Brain microvascular endothelial cell (primary cell): ENCODE measurements at regions not wholly inside any gene's neighbourhood (a gene's known extent, or its start where the extent isn't known, plus 50 kb on each side); places are given as distances from the start of the nearest gene placed in this dataset.
"Not testable (repeated sequence)": the region's sequence is repeated elsewhere in the genome, so short reads cannot be mapped to it uniquely, and the experiment has no call there.

ENCODE experiments used
- DNase-seq: peaks from one replicate; pipeline ENCODE4 v3.0.0-alpha.2; 2020
- H3K27ac ChIP-seq: fragments of 250-450 bp; sonication (Bioruptor Pico); 2 replicates; pipeline ENCODE4 v1.5.1; 2020; ENCODE audit warnings: mild to moderate bottlenecking, moderate library complexity
- H3K27me3 ChIP-seq: fragments of 250-450 bp; sonication (Bioruptor Pico); replicated peaks from 2 replicates; pipeline ENCODE4 v1.5.1; 2020; ENCODE audit warnings: mild to moderate bottlenecking
- H3K36me3 ChIP-seq: fragments of 250-450 bp; sonication (Bioruptor Pico); replicated peaks from 2 replicates; pipeline ENCODE4 v1.5.1; 2020; ENCODE audit warnings: mild to moderate bottlenecking
- H3K4me3 ChIP-seq: 2 replicates; pipeline ENCODE4 v1.5.1; 2011; ENCODE audit warnings: low read depth, mild to moderate bottlenecking, control low read depth, low read length, moderate library complexity
- in situ Hi-C: cut with HindIII; loops from 2 replicates; pipeline ENCODE4 v1.10.0; 2017; ENCODE audit warnings: low sequenced_read_pairs, low pct_ligation_motif_present
- TF ChIP-seq, protein P1 (sequence below): IDR thresholded peaks from 2 replicates; pipeline ENCODE4 v1.5.1; 2011; ENCODE audit warnings: low read depth, mild to moderate bottlenecking, moderate library complexity, low read length, control low read depth, inconsistent platforms; ENCODE audit errors: missing control alignments

- H3K27ac ChIP-seq: no peak overlapping the region
- DNase-seq: no peak
- no peak overlapping the region for H3K4me3 ChIP-seq
- H3K27me3 ChIP-seq: no peaks in the 10 kb centered on the region
- in situ Hi-C loops: no loop called here
- TF ChIP-seq, protein P1, sequence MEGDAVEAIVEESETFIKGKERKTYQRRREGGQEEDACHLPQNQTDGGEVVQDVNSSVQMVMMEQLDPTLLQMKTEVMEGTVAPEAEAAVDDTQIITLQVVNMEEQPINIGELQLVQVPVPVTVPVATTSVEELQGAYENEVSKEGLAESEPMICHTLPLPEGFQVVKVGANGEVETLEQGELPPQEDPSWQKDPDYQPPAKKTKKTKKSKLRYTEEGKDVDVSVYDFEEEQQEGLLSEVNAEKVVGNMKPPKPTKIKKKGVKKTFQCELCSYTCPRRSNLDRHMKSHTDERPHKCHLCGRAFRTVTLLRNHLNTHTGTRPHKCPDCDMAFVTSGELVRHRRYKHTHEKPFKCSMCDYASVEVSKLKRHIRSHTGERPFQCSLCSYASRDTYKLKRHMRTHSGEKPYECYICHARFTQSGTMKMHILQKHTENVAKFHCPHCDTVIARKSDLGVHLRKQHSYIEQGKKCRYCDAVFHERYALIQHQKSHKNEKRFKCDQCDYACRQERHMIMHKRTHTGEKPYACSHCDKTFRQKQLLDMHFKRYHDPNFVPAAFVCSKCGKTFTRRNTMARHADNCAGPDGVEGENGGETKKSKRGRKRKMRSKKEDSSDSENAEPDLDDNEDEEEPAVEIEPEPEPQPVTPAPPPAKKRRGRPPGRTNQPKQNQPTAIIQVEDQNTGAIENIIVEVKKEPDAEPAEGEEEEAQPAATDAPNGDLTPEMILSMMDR: no peak
- H3K36me3 ChIP-seq: no peaks in the 10 kb centered on the region
These were observed 59.9 kb upstream of the BOD1 start for GRCh38 chr5:173676375-173676774.

DNA sequence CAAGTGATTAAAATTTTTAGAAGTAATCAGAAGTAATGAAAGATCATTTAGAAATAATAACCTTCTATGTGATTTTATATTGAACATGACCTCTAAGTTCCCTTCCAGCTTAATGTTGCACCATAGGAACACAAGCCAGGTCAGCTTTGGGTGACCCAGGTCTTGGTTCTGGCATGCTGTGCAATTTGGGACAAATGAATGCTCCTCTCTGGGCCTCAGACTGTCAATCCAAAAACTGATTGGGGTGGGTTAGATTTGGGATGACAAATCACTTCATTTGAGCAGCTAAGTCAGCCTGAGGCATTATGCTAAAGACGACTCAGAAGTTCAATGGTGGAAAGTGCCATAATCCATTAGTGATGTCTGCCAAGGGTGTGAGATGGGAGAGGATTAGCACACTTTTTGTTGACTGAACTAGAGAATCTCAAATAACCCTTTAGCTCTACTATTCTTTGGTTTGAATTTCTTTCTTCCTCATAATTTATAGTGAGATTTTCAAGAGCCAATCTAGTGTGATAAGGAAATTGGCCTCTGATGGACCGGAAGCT is 60.7 kb upstream of the BOD1 start:
- DNase-seq: no peak
- Histone ChIP-seq H3K36me3 (no peaks in the 10 kb centered on the region), H3K4me3 (no peak overlapping the region), H3K27me3 (no peaks in the 10 kb centered on the region), H3K27ac (no peak overlapping the region)
- TF ChIP-seq, protein P1: no peak
- in situ Hi-C loops: no loop called here

GRCh38 chr5:173679909-173680630 is 63.6 kb upstream of the BOD1 start:
- Histone ChIP-seq H3K36me3 (no peaks in the 10 kb centered on the region), H3K27ac (no peak overlapping the region), H3K27me3 (no peaks in the 10 kb centered on the region), H3K4me3 (no peak overlapping the region)
- in situ Hi-C loops: no loop called here
- TF ChIP-seq, protein P1: no peak
- no peak for DNase-seq

DNA sequence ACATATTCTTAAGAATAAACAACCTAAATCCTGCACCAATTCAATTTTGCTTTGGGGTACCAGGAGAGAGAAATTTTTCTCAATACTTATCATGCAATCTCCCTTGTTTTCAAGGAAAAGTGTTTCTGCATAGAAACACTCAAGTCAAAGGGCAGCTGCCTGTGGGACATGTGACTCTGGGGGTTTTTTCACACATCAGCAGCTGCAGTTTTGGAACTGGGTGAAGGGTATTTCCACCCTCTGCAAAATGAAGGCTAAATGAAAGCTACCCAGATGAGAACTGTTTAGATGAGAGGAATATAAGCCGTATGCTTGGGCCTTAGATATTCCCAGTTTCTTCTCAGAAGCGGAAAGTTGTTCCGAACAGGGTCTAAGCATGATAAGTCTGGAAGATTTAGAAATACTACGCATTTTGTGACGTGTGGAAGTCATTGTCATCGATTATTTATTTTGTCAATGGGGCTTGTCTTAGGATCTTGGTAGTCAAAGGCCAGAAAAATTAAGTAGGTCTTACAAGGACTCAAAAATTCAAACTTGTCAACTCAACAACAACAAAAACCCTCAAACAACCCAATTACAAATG is 64.3 kb upstream of the BOD1 start:
- Histone ChIP-seq H3K36me3 (no peaks in the 10 kb centered on the region), H3K27ac (no peak overlapping the region), H3K4me3 (no peak overlapping the region), H3K27me3 (no peaks in the 10 kb centered on the region)
- in situ Hi-C loops: no loop called here
- no peak for DNase-seq
- TF ChIP-seq, protein P1: no peak

DNA sequence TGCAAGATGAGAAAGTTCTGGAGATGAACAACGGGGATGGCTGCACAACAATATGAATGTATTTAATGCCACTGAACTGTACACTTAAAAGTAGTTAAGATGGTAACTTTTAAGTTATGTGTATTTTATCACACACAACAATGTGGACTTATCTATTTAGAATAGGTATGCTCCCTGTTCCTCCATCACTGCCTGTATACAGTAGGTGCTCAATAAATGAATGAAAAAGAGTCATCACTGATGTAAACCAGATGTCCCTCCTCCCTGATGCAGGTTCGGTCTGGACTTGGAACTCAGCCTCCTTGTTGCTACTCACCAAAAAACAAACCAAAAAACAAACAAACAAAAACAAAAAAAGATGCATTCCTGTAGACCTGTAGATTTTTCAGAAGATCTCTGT is 65.9 kb upstream of the BOD1 start:
- Histone ChIP-seq H3K27me3 (no peaks in the 10 kb centered on the region), H3K4me3 (no peak overlapping the region), H3K27ac (no peak overlapping the region), H3K36me3 (no peaks in the 10 kb centered on the region)
- TF ChIP-seq, protein P1: no peak
- in situ Hi-C loops: no loop called here
- no peak for DNase-seq

GRCh38 chr5:173684535-173684934 is 68.1 kb upstream of the BOD1 start:
- H3K4me3 ChIP-seq, H3K27me3 ChIP-seq, in situ Hi-C loops, H3K36me3 ChIP-seq, H3K27ac ChIP-seq, DNase-seq: not testable (repeated sequence)
